ENCODE measurements at regions not wholly inside any gene's neighbourhood (a gene's known extent, or its start where the extent isn't known, plus 50 kb on each side); places are given as distances from the start of the nearest gene placed in this dataset.

DNA sequence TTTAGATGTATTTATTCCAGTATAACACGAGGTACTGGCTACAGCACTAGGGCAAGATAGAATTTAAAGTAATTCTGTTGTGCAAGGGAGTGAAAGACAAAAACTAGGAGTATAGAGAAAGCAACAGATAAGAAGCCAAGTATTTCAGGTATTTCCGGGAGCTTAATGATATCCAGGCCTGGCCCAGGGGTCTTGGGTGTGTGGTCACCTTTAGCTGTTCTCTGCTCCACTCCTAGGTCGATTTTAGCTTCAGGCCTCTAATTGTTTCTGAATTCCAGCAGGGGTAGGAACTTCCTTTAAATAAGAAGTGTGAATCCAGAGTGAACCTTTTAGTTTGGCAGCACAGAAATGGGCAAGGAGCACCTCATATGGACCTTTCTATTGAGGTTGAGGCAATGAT, 342.3 kb upstream of the MYT1L start:
- TF ChIP-seq, protein P1, sequence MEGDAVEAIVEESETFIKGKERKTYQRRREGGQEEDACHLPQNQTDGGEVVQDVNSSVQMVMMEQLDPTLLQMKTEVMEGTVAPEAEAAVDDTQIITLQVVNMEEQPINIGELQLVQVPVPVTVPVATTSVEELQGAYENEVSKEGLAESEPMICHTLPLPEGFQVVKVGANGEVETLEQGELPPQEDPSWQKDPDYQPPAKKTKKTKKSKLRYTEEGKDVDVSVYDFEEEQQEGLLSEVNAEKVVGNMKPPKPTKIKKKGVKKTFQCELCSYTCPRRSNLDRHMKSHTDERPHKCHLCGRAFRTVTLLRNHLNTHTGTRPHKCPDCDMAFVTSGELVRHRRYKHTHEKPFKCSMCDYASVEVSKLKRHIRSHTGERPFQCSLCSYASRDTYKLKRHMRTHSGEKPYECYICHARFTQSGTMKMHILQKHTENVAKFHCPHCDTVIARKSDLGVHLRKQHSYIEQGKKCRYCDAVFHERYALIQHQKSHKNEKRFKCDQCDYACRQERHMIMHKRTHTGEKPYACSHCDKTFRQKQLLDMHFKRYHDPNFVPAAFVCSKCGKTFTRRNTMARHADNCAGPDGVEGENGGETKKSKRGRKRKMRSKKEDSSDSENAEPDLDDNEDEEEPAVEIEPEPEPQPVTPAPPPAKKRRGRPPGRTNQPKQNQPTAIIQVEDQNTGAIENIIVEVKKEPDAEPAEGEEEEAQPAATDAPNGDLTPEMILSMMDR (IDR thresholded peaks at IDR 0.05; ENCODE audit: low read depth, low read length), result no peak
- H3K4me3 ChIP-seq (ENCODE audit: low read depth, low read length), result no peak overlapping the region

DNA sequence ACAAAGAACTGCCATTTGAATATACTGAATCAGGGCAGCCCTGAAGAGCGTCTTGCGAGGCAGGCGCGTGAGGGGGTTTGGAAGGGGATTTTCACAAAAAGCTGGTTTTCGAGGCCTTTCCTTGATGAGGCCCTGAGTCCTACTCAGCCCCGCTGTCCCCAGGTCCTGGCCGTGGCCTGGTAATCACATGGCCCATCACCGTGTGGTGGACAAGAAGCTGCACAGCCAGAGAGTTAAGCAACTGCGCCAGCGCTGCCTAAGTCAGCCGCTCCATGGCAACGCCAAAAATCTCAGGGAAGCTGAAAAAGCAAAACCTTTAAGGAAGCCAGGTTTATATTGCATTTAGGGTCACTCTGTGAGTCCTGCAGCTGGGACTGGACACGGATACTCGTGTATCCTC, 341.2 kb upstream of the MYT1L start:
- Histone ChIP-seq H3K27me3 (ENCODE audit: insufficient read depth, low read depth, severe bottlenecking) (no peaks in the 10 kb centered on the region), H3K4me3 (ENCODE audit: low read depth, low read length) (no peak overlapping the region), H3K9me3 (ENCODE audit: severe bottlenecking) (no peaks in the 10 kb centered on the region), H3K27ac (no peak overlapping the region), H3K36me3 (no peaks in the 10 kb centered on the region)
- DNase-seq, result no peak
- TF ChIP-seq, protein P1 (IDR thresholded peaks at IDR 0.05; ENCODE audit: low read depth, low read length), result no peak

More for the DNA sequence above, 342.3 kb upstream of the MYT1L start:
- Histone ChIP-seq H3K9me3 (ENCODE audit: severe bottlenecking) (no peaks in the 10 kb centered on the region), H3K27ac (no peak overlapping the region), H3K36me3 (no peaks in the 10 kb centered on the region), H3K27me3 (ENCODE audit: insufficient read depth, low read depth, severe bottlenecking) (no peaks in the 10 kb centered on the region)
- no peak for DNase-seq

DNA sequence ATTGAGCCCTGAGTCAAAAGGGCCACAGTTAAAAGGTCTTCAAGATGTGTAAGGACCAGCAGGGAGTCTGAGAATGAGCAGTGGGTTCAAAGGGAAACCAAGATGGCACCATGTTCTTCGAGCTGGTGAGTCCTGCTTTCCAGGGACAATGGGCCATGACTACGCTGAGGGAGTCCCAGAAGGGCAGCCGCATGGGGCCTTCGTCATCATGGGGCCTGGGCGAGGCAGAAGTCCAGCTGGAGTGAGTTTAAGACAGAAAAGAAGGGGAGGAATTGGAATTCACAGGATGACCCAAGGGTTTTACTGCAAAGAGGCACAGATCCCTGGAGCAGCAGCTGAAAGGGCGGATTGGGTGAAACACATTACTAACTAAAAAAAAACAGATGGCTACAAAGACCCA, 340.8 kb upstream of the MYT1L start:
- H3K9me3 ChIP-seq (ENCODE audit: severe bottlenecking), result no peaks in the 10 kb centered on the region

DNA sequence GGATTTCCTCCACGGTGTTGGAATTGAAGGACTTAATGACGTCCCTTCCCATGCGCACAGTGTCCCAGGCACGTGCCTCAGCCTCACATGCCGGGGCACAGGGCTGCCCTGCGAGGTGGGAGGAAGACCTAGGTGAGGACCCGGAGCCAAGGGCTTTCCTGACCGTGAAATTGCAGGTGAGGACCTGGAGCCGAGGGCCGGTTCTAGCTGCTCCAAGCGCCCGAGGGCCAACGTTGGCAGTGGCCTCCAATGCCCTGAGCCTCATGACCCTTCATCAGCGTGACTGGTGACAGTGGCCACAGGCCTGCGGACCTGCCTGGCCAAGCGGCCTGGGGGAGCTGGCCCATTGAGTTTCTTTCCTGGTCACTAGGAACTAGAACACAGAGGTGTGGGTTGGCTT, 338.2 kb upstream of the MYT1L start:
- Histone ChIP-seq H3K27ac (no peak overlapping the region), H3K9me3 (ENCODE audit: severe bottlenecking) (no peaks in the 10 kb centered on the region), H3K27me3 (ENCODE audit: insufficient read depth, low read depth, severe bottlenecking) (no peaks in the 10 kb centered on the region), H3K4me3 (ENCODE audit: low read depth, low read length) (no peak overlapping the region), H3K36me3 (no peaks in the 10 kb centered on the region)
- no peak for DNase-seq
- TF ChIP-seq, protein P1 (IDR thresholded peaks at IDR 0.05; ENCODE audit: low read depth, low read length), result no peak

More for the DNA sequence above, 340.8 kb upstream of the MYT1L start:
- Histone ChIP-seq H3K36me3 (no peaks in the 10 kb centered on the region), H3K27me3 (ENCODE audit: insufficient read depth, low read depth, severe bottlenecking) (no peaks in the 10 kb centered on the region), H3K27ac (no peak overlapping the region), H3K4me3 (ENCODE audit: low read depth, low read length) (no peak overlapping the region)
- TF ChIP-seq, protein P1 (IDR thresholded peaks at IDR 0.05; ENCODE audit: low read depth, low read length), result no peak
- DNase-seq, result no peak

DNA sequence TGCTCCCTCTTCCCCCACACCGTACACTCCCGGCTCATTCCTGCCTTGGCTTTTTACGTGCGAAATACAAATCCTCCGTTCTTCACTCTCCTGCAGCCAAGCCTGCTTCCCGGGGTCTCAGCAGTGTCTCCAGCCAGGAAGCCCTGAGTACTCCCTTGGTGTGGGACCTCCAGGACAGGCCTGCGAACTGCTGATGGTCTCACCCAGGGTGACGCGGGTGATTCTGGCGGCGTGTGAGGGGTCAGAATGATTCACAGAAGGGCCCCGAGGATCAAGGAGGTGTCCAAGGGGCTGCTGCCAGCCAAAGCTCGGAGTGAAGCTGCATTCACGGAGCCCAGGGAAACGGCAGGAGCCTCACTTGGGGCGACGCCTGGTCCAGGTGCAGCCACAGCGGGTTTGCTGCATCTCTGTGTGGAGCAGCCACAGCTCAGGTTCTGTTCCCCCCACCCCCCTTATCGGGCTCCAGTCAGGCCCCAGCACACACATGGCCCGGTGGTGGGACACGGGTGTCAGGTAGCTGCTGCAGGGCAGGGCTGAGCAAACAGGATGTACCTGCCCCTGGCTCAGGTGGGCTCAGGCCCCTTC, 337.7 kb upstream of the MYT1L start:
- Histone ChIP-seq H3K36me3 (no peaks in the 10 kb centered on the region), H3K9me3 (ENCODE audit: severe bottlenecking) (no peaks in the 10 kb centered on the region), H3K27ac (no peak overlapping the region), H3K4me3 (ENCODE audit: low read depth, low read length) (no peak overlapping the region), H3K27me3 (ENCODE audit: insufficient read depth, low read depth, severe bottlenecking) (no peaks in the 10 kb centered on the region)
- DNase-seq, result no peak
- TF ChIP-seq, protein P1 (IDR thresholded peaks at IDR 0.05; ENCODE audit: low read depth, low read length), result no peak

DNA sequence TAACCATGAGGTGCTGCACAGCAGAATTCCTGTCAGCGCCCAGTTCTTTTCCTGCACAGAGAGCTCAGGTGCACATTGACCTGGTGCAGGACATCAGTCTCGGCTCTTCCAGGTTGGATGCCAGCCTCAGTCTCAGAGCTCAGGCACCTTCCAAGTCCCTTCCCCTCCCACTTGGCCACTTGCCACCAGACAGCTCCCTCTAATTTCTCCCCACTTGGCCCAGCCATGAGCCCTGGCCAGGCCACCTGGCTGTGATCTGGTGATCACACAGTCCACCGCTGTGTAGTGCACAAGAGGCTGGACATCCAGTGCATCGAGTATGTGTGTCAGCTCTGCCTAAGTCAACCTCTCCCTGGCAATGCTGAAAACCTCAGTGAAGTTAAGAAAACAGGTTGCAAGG, 336.6 kb upstream of the MYT1L start:
- Histone ChIP-seq H3K27ac (no peak overlapping the region), H3K9me3 (ENCODE audit: severe bottlenecking) (no peaks in the 10 kb centered on the region), H3K4me3 (ENCODE audit: low read depth, low read length) (no peak overlapping the region), H3K27me3 (ENCODE audit: insufficient read depth, low read depth, severe bottlenecking) (no peaks in the 10 kb centered on the region), H3K36me3 (no peaks in the 10 kb centered on the region)
- DNase-seq, result no peak
- TF ChIP-seq, protein P1 (IDR thresholded peaks at IDR 0.05; ENCODE audit: low read depth, low read length), result no peak

Data from WERI-Rb-1 (cell line).